ENCODE measurements at regions not wholly inside any gene's neighbourhood (a gene's known extent, or its start where the extent isn't known, plus 50 kb on each side); places are given as distances from the start of the nearest gene placed in this dataset.

DNA sequence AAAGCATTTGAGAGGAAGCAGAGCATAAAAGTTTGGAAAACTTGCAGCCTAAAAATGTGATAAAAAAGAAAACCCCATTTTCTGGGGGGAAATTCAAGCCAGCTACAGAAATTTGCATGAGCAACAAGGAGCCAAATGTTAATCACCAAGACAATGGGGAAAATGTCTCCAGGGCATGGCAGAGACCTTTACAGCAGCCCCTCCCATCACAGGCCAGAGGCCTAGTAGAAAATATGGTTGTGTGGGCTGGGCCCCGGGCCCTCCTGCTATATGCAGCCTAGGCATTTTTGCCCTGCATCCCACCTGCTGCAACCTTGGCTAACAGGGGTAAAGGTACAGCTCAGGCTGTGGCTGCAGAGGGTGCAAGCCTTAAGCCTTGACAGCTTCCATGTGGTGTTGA, 299.6 kb upstream of the NCAM2 start:
- Histone ChIP-seq H3K4me3 (ENCODE audit: low read length) (no peak overlapping the region), H3K27me3 (ENCODE audit: control insufficient read depth, insufficient read depth, low read length, poor library complexity, severe bottlenecking) (no peaks in the 10 kb centered on the region), H3K36me3 (ENCODE audit: control insufficient read depth, insufficient read depth, low read length) (no peaks in the 10 kb centered on the region), H3K27ac (ENCODE audit: low read depth, low read length) (no peak overlapping the region), H3K9ac (ENCODE audit: extremely low read depth, low read length, poor library complexity, severe bottlenecking) (no peak overlapping the region), H3K4me1 (ENCODE audit: control insufficient read depth, insufficient read depth, low read length) (no peaks in the 10 kb centered on the region), H3K9me3 (ENCODE audit: control insufficient read depth, low read length) (no peaks in the 10 kb centered on the region)
- DNase-seq, result no peak
- no peaks in the 10 kb centered on the region for H3K27me3 Mint-ChIP-seq (ENCODE audit: insufficient read depth)
- H3K4me3 Mint-ChIP-seq, result no peak overlapping the region
- peaks cover 4% of the 10 kb centered on the region for H3K4me1 Mint-ChIP-seq
- H3K9me3 Mint-ChIP-seq, result no peaks in the 10 kb centered on the region
- WGBS, 2 experiments (ENCODE audit: insufficient coverage in 1 of 2, insufficient read length in 1 of 2), result 81% methylated on average over 1 of the region's 1 CpG; no CpG with 5 or more reads in 1 of the 2 experiments
- H3K27ac Mint-ChIP-seq, result no peak overlapping the region
- H3K36me3 Mint-ChIP-seq (ENCODE audit: low read depth), result no peaks in the 10 kb centered on the region
- TF ChIP-seq, protein P1, sequence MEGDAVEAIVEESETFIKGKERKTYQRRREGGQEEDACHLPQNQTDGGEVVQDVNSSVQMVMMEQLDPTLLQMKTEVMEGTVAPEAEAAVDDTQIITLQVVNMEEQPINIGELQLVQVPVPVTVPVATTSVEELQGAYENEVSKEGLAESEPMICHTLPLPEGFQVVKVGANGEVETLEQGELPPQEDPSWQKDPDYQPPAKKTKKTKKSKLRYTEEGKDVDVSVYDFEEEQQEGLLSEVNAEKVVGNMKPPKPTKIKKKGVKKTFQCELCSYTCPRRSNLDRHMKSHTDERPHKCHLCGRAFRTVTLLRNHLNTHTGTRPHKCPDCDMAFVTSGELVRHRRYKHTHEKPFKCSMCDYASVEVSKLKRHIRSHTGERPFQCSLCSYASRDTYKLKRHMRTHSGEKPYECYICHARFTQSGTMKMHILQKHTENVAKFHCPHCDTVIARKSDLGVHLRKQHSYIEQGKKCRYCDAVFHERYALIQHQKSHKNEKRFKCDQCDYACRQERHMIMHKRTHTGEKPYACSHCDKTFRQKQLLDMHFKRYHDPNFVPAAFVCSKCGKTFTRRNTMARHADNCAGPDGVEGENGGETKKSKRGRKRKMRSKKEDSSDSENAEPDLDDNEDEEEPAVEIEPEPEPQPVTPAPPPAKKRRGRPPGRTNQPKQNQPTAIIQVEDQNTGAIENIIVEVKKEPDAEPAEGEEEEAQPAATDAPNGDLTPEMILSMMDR (conservative IDR thresholded peaks at IDR 0.05), result no peak

DNA sequence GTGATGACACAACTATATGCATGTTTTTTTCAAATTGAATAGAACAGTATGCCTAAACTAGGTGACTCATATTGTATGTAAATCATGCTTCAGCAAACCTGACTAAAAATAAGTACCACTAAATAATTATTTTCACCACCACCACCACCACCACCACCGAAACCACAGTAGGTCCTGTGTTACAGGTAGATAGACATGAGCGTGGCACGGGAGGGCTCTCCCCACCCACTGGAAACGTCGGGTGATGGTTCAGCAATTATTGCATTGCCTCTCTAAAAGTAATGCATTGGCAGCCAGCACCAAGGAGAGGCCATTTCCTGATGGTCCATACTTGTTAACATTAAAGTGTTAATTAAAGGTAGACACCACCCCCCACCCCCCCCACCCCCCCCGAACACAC, 297.0 kb upstream of the NCAM2 start:
- Histone ChIP-seq H3K9ac (ENCODE audit: extremely low read depth, low read length, poor library complexity, severe bottlenecking) (no peak overlapping the region), H3K27ac (ENCODE audit: low read depth, low read length) (no peak overlapping the region), H3K9me3 (ENCODE audit: control insufficient read depth, low read length) (no peaks in the 10 kb centered on the region), H3K4me1 (ENCODE audit: control insufficient read depth, insufficient read depth, low read length) (no peaks in the 10 kb centered on the region), H3K4me3 (ENCODE audit: low read length) (no peak overlapping the region), H3K27me3 (ENCODE audit: control insufficient read depth, insufficient read depth, low read length, poor library complexity, severe bottlenecking) (no peaks in the 10 kb centered on the region), H3K36me3 (ENCODE audit: control insufficient read depth, insufficient read depth, low read length) (no peaks in the 10 kb centered on the region)
- TF ChIP-seq, protein P1 (conservative IDR thresholded peaks at IDR 0.05), result no peak
- DNase-seq, result no peak
- no peaks in the 10 kb centered on the region for H3K36me3 Mint-ChIP-seq (ENCODE audit: low read depth)
- peaks cover 4% of the 10 kb centered on the region for H3K4me1 Mint-ChIP-seq
- no peaks in the 10 kb centered on the region for H3K9me3 Mint-ChIP-seq
- H3K4me3 Mint-ChIP-seq, result no peak overlapping the region
- 89 to 97% methylated on average over 4 to 5 of the region's 6 CpGs for WGBS, 2 experiments (ENCODE audit: insufficient coverage in 1 of 2, insufficient read length in 1 of 2)
- H3K27me3 Mint-ChIP-seq (ENCODE audit: insufficient read depth), result no peaks in the 10 kb centered on the region
- no peak overlapping the region for H3K27ac Mint-ChIP-seq

DNA sequence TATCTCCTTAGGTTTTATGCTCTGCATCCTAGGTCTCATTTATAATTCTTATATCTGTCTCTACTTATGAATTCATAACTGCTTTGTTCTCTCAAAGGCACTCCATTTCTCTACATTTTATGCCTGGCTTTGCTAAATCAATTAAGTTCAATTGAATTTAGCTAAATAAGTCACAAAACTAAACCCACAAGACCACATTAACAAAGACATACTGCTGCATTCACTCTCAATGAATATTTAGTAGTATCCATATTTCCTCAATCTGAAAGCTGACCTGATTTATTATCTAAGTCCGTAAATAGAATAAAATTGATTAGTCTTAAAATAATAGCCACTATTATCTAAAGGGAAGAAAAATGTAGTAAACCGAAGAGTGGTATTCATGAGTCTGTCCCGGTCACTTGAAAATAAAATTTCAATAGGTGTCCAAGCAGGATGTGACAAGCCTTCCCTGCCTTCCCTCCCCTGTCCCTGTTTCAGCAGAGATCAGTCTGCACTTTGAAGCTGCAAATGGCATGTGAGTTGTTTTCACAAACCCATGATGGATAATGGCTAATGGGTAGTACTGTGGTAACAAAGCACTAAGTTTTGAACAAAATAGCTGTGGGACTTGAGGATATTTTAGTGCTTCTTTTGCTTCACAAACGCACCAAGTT, 295.0 kb upstream of the NCAM2 start:
- Mint-ChIP-seq H3K27me3 (ENCODE audit: insufficient read depth) (no peaks in the 10 kb centered on the region), H3K4me1 (peaks cover 3% of the 10 kb centered on the region), H3K4me3 (no peak overlapping the region), H3K27ac (no peak overlapping the region), H3K36me3 (ENCODE audit: low read depth) (no peaks in the 10 kb centered on the region), H3K9me3 (no peaks in the 10 kb centered on the region)
- H3K4me3 ChIP-seq (ENCODE audit: low read length), result no peak overlapping the region
- no peak overlapping the region for H3K9ac ChIP-seq (ENCODE audit: extremely low read depth, low read length, poor library complexity, severe bottlenecking)
- no peaks in the 10 kb centered on the region for H3K9me3 ChIP-seq (ENCODE audit: control insufficient read depth, low read length)
- no peaks in the 10 kb centered on the region for H3K4me1 ChIP-seq (ENCODE audit: control insufficient read depth, insufficient read depth, low read length)
- H3K27ac ChIP-seq (ENCODE audit: low read depth, low read length), result no peak overlapping the region
- DNase-seq, result no peak
- H3K36me3 ChIP-seq (ENCODE audit: control insufficient read depth, insufficient read depth, low read length), result no peaks in the 10 kb centered on the region
- 94% methylated on average over 3 of the region's 4 CpGs; no CpG with 5 or more reads in 1 of the 2 experiments for WGBS, 2 experiments (ENCODE audit: insufficient coverage in 1 of 2, insufficient read length in 1 of 2)
- no peaks in the 10 kb centered on the region for H3K27me3 ChIP-seq (ENCODE audit: control insufficient read depth, insufficient read depth, low read length, poor library complexity, severe bottlenecking)
- TF ChIP-seq, protein P1 (conservative IDR thresholded peaks at IDR 0.05), result no peak

Measured in endodermal cell (in vitro differentiated cells).